GM18909 (cell line): ENCODE measurements at regions not wholly inside any gene's neighbourhood (a gene's known extent, or its start where the extent isn't known, plus 50 kb on each side); places are given as distances from the start of the nearest gene placed in this dataset.

Experiments used
- ATAC-seq: cut with Tn5 transposase; IDR thresholded peaks from one replicate; pipeline ENCODE4 v1.9.1; 2021; ENCODE audit warnings: mild to moderate bottlenecking; ENCODE audit not compliant: unreplicated experiment, poor library complexity

DNA sequence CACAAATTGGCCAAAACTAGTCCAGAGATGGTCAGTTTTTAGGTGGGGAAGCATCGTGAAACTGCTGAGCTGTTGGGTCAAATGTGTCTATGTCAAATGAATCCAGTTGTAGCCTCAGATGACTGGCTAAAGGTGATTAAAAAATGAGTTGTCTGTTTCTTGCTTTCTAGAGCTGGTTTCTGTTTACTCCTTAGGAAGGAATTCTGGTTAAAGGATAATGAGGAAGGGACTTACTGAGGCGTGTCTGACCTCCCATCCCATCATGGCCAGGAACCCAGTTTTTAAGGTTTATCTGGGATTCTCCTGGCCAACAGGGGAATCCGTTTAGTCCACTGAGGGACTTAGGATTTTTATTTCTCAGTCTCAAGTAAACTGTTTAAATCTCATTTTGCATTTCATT, 256.5 kb downstream of the UQCRFS1 start:
- ATAC-seq: no peak

DNA sequence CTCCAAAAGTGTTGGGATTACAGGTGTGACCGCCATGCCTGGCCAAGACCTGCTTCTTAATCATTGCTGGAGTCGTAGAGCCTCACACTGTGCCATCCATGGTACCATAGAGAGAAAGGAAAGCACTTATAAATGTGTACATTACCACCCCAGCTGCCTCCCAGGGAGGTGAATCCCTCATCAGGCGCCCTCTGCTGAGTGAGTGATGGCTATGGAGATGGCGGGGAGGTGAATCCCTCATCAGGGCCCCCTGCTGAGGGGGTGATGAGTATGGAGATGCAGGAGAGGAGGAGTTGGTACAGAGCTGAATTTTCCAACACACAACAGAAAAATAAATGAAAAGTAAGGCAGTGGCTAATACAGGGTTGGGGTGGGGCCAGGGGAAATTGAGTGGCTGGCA, 263.4 kb downstream of the UQCRFS1 start:
- no peak for ATAC-seq

DNA sequence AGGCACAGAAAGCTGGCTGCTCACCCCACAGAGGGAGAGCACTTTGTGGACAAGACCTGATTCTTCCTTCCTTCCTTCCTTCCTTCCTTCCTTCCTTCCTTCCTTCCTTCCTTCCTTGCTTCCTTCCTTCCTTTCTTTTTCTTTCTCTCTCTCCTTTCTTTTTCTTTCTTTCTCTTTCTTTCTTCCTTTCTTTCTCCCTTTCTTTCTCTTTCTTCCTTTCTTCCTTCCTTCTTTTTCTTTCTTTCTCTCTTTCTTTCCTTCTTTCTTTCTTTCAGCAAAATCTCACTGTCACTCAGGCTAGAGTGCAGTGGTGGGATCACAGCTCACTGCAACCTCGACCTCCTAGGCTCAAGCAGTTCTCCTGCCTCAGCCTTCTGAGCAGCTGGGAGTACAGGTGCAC, 263.9 kb downstream of the UQCRFS1 start:
- no peak for ATAC-seq

DNA sequence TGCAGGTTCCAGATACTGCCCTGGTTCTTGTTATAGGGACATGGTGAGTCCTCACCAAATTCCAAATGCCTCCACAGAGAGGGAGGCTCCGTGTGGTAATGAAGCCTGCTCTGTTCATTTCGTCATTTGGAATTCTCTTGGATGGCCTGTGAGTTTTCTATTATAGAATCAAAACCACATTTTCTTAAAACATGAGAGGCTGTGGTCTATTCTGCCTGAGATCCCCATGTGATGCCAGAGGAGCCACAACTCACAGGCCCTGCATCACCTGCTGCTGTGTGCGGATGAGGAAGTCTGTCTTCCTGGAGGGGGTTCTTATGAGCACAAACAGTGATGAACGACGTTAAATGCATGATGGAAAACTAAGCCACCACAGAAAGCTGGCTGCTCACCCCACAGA, 264.4 kb downstream of the UQCRFS1 start:
- ATAC-seq: no peak

DNA sequence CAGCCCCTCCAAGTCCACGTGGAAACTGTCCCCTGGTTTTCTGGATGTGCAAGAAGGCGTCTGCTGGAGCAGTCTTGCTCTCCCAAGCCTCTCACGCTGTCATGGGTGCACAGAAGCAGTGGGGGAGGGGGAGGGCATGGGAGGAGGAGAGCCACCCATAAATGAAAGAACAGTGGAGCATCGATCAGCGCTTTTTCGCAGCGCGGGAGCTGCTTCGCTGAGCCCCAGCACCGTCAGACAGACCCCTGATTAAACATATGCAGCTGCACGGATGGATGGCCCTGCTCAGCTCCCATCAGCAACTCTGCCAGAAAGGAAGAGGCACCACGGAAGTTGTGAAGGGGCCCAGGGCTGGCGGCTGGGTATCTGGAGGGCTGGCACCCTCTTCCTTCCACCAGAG, 264.9 kb downstream of the UQCRFS1 start:
- no peak for ATAC-seq

DNA sequence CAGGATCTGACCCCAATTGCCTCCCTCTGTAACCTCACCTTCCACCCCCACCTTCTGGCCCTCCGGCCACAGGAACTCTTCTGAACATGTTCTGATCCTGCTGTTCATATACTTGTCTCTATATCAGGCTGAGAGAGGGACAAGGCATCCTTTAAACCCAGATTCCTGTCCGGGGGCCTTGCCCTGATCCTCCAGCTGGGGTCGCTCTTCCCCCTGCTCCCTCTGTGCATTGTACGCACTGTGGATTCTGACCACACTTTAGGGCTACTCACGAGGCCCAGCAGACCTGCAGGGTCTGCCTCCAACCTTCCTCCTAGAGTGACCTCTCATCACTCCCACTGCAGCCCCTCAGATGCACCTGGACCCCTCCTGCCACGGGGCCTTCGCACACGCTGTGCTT, 269.3 kb downstream of the UQCRFS1 start:
- no peak for ATAC-seq

DNA sequence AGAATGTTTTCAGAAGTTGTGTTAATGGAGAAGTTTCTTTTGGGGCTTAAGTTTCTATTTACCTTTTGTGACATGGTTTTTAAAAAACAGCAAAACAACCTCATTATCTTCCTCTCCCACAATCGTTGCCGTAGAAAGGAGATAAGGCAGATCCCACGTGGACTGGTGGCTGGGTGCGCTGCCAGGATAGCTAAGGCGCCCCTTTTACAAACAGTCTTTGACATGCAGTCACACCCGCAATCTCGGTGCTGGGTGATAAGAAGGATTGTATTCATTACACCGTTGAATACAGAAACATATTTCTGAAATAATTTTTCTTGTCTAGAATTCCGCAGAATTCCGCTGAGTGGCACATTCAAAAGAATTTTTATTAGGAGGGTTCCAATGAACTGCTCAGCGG, 271.1 kb downstream of the UQCRFS1 start:
- ATAC-seq: no peak

DNA sequence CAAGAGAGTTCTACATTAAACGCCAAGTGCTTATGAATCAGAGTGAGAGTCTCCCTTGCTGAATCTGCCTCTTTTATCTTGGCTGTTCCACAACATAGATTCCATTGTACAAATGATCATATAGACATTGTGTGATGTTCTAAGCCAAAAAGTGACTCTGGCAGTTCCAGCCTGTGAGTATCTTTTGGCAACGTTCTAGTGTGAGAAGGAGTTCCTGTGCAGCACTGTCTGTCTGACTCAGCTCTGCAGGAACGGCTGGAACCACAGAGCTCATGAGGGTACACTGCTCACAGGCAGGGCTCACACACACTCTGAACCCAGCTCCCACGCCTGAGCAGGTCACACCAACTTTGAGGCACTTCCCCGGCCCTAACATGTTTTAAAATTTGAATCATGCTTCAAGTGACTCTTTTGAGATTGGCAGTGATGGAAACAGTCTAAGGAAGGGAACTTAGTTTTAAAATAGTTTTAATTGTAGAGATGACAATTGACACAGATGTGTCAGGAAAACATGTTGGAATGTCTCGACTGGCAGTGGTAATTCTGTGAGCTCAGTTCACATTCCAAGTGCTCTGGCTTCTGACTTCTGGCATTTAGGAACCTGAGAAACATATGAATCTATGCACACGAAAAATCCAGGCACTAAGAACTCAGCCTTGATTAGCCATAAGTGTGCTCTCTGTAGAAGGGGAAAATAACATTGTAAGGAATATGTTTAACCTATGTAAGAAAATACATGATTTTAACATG, 272.0 kb downstream of the UQCRFS1 start:
- no peak for ATAC-seq

DNA sequence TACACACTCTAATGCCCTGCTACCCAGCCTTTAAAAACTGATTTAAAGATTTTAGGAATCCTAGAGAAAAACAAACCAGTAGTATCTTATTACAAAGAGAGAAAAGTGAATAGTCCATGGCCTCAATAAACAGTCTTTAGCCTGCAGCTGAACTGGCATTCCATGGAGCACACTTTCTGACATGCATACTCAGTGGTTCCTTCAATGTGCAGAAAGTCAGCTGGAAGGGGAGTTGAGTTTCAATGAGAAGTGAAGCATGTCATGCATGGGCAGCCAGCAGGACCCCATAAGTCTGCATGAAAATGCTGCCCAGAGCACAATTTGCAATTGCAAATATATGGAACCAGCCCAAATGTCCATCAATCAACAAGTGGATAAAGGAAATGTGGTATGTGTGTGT, 273.7 kb downstream of the UQCRFS1 start:
- no peak for ATAC-seq

DNA sequence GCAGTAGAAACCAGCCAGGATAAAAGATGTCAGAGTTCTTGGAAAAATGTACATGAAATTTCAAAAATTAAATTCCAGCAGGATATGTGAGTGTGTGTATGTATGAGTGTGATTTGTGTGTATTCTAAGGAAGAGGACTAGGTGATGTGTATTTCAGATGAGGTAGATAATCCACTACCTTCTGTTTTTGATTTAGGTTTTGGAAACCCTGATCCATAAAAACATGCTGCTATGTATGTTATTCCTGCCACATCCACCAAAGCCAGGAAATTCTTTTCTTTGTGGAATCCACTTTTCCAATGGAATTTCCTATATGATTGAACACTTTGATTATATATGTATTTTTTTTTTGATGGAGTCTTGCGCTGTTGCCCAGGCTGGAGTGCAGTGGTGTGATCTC, 276.9 kb downstream of the UQCRFS1 start:
- no peak for ATAC-seq

DNA sequence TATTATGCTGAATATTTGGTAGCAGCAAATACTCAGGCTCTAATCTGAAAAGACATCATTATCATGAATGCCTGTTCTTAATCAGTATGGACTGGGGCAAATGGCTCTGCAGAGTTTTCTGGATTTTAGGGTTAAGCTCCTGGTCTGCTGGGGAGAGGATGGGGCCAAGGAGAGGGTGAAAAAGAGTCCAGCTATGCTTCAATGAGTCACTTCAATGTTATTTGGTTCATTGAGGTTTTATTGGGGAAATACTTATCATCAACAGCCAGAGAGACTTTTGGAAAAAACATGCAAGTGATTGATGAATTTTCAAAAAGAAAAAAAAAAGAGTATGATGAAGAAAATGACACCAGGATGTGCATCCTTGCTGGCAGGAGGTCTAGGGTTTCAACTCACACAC, 278.3 kb downstream of the UQCRFS1 start:
- ATAC-seq: no peak

DNA sequence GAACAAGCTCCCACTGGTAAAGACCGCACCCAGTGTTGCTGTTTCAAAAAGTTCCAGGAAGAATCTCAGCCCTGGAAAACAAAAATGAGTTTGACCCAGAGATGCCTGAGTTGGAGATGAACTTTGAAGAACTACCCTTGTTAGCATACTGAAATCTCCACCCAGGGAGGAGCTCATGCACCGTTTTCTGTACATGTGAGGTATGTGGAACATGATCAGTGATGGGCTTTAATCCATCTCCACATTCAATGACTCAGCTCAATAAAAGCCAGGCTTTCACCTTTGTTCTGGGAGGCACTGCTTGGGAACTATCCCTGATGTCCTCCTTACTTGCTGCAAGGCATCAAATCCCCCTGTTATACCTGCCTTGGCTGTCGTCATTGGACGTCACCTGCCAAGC, 279.9 kb downstream of the UQCRFS1 start:
- ATAC-seq: no peak

DNA sequence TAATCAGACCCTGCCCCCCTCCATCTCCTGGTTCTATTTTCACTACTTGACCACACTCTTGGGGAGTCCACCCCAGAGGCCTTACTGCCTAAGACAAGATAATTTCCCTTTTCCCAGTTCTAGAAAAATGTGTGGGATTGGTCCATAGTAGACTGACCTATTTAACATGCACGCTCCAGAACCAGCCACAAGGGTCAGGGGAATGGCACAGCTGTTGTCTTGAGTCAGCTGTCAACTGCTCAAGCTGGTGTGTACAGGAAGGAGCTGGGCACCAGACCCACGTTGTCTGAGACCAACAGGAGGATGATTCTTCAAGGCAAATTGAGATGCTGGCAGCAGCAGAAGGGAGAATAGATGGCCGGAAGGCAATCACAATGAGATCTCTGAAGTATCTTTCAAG, 280.5 kb downstream of the UQCRFS1 start:
- ATAC-seq: no peak

DNA sequence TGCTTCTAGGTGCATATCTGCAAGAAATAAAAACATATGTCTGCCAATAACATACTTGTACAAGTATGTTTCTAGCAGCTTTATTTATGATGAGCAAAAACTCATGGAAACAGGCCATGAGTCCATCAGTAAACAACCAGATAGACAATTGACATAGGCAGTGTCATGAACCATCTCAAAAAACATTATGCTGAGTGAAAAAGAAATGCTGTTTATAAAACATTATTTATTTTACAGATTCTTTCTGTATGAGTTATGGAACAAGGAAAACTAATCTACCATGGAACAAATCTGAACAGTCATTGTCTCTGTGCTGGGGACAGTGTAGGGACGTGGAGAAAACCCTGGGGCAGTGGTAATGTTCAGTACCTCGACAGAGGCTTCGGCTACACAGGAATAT, 283.9 kb downstream of the UQCRFS1 start:
- ATAC-seq: no peak

DNA sequence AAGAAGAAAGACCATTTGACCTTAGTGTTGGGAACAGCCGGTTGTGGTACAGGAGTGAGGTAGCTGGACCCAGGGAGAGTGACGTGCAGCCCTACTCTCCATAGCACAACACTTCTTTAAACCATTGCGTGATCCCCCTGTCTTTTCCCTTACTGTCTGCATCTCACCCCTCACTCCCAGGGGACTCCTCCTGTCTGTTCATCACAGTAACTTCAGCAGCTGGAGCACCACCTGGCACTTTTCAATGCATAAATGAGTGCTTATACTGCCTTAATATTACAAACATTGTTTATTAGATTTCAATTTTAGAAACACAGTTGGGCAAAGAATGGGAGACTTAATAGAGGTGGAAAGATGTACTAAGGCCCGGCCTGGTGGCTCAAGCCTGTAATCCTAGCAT, 285.5 kb downstream of the UQCRFS1 start:
- no peak for ATAC-seq

DNA sequence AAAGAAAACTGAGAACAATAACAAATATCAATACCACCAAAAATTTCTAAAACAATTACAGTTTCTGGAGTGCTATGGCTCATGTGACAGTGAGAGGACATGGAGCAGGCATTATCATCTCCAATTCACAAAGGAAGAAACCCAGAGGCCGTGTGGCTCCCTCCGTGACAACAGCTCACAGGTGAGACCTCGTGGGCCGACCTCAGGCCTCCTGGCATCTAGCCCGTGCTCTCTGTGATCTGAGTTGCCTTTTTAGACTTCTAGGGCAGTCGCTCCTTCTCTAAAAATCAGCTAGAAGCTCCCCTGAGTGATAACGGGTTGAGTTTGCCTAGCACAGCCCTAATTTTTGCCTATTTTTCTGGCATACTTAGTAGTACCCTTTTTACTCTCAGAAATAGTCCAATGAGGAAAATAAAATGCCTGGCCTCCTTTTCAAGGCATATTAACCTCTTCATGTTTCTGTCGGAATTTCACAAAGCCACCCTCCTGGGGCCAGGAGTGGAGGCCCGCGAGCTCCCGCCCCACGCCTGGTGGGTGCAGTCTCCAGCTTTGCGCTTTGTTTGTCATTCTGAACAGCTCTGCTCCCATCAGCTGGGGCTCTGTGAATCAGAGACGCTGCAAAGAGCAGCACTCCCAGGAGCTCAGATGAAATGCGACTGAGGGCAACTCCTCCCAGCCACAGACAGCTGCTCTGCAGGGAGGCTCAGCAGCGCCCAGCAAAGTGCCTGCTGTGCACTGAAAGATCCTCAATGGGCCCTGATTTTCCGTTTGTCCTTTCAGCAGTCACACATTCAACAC, 292.5 kb downstream of the UQCRFS1 start:
- no peak for ATAC-seq

DNA sequence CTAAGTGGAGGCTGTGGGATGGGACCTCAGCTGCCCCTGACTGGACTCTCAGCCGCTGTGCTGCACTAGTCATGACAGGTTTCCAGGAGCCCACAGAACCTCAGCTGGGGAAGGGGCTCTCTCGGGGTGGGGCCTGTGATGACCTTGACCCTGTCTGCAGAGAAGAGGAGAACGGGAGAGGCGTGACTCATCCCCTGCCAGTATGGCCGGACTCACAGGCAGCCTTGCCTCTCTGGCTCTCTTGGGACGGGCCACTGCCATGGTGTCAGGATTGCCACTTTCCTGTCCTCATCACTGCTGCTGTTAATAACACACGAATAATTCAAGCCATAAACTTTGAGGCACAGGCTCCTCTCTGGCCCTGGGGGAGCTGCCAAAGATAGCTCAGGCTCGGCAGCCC, 295.3 kb downstream of the UQCRFS1 start:
- no peak for ATAC-seq

DNA sequence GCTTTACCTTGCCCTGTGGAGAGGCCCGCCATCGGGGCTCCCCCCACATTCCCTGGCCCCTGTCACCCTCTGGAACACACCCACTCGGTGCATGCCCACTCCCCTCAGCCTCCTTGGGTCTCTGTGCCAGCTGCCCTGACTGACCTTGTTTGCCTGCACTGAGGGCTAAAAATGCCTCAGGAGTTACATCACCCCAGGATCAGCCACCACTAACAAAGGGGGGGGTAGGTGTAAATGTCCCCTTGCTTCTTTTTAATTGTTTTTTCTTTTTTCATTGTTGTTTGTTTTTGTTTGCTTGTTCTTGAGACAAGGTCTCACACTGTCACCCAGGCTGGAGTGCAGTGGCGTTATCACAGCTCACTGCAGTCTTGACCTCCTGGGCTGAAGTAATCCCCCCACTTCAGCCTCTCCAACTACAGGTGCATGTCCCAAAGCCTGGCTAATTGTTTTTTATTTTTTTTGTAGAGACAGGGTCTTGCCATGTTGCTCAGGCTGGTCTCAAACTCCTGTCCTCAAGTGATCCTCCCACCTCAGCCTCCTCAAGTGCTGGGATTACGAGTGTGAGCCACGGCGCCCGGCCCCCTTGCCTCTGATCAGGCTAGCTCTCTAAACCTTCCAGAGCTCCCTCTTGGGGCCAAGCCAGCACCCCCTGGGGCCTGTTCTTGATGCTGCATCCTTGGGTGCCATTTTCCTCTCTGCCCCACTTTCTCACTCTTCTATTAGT, 297.1 kb downstream of the UQCRFS1 start:
- ATAC-seq: no peak

DNA sequence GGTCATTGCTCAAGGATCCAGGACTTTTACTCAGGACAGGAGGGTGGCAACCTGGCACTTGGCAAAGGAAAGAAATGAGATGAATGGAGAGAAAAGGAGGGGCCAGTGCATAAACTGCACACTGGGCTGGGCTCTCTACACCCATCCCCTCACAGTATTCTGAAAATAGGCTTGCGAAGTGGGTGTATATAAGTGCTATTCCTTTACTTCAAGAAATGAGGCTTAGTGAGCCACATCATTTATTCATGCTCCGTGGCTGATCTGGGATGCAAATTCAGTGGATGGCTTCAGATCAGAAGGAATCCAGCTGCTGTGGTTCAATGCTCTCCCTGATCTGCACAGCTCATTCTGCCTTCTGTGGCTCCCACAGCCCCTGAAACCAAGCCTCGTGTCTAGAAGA, 297.7 kb downstream of the UQCRFS1 start:
- ATAC-seq: no peak

DNA sequence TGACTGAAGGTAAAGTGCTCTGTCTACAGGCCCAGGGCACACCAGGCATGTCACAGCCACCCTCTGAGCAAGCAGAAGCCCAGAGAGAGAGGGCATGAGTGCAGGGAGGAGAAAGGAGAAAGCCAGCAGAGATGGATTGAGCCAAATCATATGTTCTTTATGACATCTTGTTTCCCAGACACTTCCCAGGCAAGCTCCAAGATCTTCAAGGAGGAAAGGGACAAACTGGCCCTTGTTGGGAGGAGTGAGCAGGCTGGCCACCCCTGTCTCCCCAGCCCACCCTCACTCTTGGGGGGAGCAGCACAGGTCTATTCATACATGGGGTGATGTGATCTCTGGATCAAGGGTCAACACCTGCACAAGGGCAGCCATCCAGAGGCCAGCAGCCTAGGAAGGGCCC, 298.8 kb downstream of the UQCRFS1 start:
- ATAC-seq: no peak

DNA sequence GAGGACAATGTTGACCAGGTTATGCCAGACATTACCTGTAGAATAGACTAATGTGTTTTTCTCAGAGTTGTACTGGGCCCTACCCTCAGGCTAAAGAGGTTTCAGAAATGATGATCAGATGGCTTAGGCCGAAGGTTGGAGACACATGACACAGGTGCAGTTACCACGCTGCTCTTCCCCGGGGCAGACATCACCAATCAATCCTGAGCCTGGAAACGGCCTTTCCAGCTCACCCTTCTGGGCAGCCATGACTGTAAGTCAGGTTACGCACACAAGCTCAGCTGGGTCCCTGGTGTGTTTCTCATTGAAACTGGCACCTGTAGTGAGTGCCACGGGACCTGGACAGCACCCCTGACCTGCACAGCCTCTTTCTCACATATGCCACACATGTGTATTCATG, 299.3 kb downstream of the UQCRFS1 start:
- ATAC-seq: no peak
